ENCODE measurements at regions not wholly inside any gene's neighbourhood (a gene's known extent, or its start where the extent isn't known, plus 50 kb on each side); places are given as distances from the start of the nearest gene placed in this dataset.
A peak's percentile ranks its signal among the peaks of the same experiment; 100 is the strongest.

DNA sequence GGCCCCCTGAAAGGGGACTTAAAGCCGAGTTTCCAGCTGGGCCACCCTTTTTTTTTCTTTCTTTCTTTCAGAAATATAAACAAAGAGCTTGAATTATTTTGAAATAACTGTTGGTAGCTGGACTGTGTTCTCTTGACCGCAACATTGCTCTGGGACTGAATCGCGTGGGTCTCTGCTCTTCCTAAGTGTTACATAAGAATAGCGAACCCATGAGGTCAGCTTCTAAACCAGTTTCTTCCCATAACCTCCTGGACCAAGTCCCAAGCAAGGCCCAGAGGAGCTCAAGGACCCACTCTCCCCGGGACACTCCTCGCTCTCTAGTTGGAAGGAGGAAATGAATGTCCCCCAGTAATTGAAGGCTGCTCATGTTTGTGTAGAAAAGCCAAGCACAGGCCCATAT, 91.1 kb downstream of the CXCL12 start:
- intact Hi-C loops (cut with DNase I), result no loop called here
- ATAC-seq, result peak; percentile 95
- peak; percentile 71 for DNase-seq
- Histone ChIP-seq H3K27ac (peak overlapping the region; percentile 90), H3K36me3 (no peaks in the 10 kb centered on the region), H3K9me3 (no peaks in the 10 kb centered on the region), H3K4me1 (peaks cover 14% of the 10 kb centered on the region), H3K27me3 (peaks cover 5% of the 10 kb centered on the region), H3K4me3 (peak overlapping the region; percentile 24)
- TF ChIP-seq, protein P1, sequence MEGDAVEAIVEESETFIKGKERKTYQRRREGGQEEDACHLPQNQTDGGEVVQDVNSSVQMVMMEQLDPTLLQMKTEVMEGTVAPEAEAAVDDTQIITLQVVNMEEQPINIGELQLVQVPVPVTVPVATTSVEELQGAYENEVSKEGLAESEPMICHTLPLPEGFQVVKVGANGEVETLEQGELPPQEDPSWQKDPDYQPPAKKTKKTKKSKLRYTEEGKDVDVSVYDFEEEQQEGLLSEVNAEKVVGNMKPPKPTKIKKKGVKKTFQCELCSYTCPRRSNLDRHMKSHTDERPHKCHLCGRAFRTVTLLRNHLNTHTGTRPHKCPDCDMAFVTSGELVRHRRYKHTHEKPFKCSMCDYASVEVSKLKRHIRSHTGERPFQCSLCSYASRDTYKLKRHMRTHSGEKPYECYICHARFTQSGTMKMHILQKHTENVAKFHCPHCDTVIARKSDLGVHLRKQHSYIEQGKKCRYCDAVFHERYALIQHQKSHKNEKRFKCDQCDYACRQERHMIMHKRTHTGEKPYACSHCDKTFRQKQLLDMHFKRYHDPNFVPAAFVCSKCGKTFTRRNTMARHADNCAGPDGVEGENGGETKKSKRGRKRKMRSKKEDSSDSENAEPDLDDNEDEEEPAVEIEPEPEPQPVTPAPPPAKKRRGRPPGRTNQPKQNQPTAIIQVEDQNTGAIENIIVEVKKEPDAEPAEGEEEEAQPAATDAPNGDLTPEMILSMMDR (IDR thresholded peaks at IDR 0.05), result no peak

DNA sequence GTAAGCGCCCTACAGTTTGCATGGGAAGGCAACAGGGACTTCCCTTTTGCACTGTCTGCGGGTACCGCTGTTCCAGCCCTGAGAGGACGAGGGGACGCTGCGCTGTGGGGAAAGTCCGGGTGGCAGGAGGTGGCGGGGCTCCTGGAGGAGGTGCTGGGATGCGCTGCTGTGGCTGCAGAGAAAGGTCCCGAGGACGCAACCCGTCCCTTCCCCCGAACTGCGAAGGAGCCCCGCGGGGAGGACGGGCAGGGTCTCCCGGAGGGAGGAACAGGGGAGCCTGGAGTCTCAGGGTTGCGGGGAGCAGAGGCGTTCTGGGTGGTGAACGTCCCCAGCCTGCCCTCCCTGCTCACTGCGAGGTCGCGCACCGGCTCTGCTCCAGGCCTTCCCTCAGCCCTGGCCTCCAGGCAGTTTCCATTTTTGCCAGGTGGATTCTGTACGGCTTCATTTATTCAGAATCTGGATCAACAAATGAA, 91.6 kb downstream of the CXCL12 start:
- peak overlapping the region; percentile 90 for H3K27ac ChIP-seq
- intact Hi-C loops (cut with DNase I), result no loop called here
- no peak for DNase-seq
- peaks cover 5% of the 10 kb centered on the region for H3K27me3 ChIP-seq
- H3K36me3 ChIP-seq, result no peaks in the 10 kb centered on the region
- TF ChIP-seq, protein P1 (IDR thresholded peaks at IDR 0.05), result no peak
- H3K9me3 ChIP-seq, result no peaks in the 10 kb centered on the region
- peak; percentile 50 for ATAC-seq
- peak overlapping the region; percentile 24 for H3K4me3 ChIP-seq
- peaks cover 14% of the 10 kb centered on the region for H3K4me1 ChIP-seq

DNA sequence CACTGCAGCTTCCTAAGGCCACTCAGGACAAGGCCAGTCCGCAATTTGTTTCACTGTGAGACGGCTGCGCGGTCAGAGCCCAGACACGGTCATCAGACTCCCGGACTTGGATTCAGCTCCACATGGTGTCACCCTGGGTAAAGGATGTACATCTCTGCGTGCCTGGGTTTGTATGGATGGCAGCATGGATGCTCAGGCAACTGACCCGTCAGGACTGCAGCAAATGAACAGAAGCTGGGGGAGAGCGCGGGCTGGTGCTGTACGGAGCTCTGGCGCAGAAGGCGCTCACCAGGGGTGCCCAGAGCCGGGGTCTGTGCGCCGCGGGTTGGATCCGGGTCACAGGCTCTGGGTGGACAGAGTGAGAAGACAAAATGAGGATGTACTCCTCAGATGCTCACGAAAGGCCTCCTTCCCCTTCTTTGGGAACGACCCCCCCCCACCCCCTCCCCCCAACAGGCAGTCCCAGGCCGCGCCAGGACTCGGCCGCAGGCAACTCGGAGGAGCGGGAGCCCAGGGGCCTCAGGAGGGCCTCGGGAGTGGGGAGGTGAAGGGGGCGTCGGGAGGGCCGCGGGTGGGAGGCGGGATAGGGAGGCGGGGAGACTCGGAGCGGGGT, 92.4 kb downstream of the CXCL12 start:
- TF ChIP-seq, protein P1 (IDR thresholded peaks at IDR 0.05), result no peak
- no peak for DNase-seq
- H3K27me3 ChIP-seq, result peaks cover 5% of the 10 kb centered on the region
- H3K36me3 ChIP-seq, result no peaks in the 10 kb centered on the region
- H3K4me3 ChIP-seq, result no peak overlapping the region
- ATAC-seq, result no peak
- H3K9me3 ChIP-seq, result no peaks in the 10 kb centered on the region
- H3K27ac ChIP-seq, result no peak overlapping the region
- H3K4me1 ChIP-seq, result peaks cover 14% of the 10 kb centered on the region
- intact Hi-C loops (cut with DNase I), result no loop called here

DNA sequence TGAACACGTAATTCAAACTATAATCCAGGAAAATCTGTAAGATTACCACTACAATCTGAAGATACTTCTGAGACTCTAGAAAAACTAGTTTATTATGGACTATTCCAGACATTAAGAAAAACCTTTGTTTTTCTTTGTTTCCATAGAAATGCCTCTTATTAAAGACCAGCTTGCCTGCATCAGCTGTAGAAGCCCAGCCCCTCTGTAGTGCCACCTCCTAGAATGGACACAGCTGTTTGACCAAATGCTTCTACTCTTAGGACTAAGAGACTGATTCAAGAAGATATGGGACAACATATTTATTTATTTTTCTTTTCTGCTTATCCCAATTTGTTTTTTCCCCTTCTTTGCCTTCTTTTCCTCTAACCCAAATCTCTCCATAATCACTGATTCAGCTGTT, 93.8 kb downstream of the CXCL12 start:
- TF ChIP-seq, protein P1 (IDR thresholded peaks at IDR 0.05), result no peak
- H3K27ac ChIP-seq, result no peak overlapping the region
- DNase-seq, result no peak

DNA sequence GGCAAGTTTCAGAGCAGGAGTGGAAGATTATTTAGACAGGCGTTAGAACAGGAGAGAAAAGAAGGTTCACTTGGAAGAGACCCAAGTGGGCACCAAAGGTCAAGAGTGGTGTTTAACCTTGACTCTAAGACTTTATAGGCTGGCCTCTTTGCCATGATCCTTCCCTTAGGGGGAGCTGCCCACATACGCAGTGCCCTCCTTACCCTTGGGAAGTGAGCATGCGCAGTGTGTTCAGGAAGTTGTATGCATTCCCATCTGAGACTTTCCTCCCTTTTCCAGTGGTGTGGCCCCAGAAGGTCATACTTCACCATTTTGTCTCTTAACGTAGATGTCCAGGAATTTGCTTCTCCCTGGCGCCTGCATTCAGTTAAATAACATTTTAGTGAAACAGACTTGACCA, 95.8 kb downstream of the CXCL12 start:
- Histone ChIP-seq H3K4me3 (no peak overlapping the region), H3K36me3 (no peaks in the 10 kb centered on the region), H3K27me3 (peaks cover 5% of the 10 kb centered on the region), H3K27ac (no peak overlapping the region), H3K4me1 (peaks cover 7% of the 10 kb centered on the region), H3K9me3 (no peaks in the 10 kb centered on the region)
- ATAC-seq (no peak), DNase-seq (no peak)
- TF ChIP-seq, protein P1 (IDR thresholded peaks at IDR 0.05), result no peak
- intact Hi-C loops (cut with DNase I), result no loop called here

More for the DNA sequence above, 93.8 kb downstream of the CXCL12 start:
- ATAC-seq, result no peak
- no peak overlapping the region for H3K4me3 ChIP-seq
- H3K27me3 ChIP-seq, result peaks cover 5% of the 10 kb centered on the region
- no peaks in the 10 kb centered on the region for H3K9me3 ChIP-seq
- intact Hi-C loops (cut with DNase I), result no loop called here
- H3K36me3 ChIP-seq, result no peaks in the 10 kb centered on the region
- peaks cover 14% of the 10 kb centered on the region for H3K4me1 ChIP-seq

DNA sequence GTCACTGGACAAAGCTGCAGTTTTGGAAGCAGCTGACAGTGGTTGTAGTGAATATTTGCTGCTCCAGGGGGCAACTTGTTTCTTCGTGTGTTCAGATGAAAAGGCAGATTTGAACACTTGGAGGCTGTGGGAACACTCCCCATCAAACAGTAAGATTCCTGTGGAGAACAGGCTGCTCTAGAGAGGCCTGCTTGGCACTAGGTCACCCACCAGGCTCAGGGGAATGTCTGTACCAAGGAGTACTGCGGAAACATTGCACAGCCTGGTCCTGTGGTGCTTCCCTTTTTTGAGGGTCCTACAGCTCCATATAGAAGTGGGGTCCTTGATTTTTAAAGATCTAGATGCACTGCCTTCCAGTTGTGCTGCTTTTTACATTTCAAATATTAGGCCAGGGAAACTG, 97.5 kb downstream of the CXCL12 start:
- Histone ChIP-seq H3K27ac (no peak overlapping the region), H3K4me3 (no peak overlapping the region), H3K36me3 (no peaks in the 10 kb centered on the region), H3K4me1 (no peaks in the 10 kb centered on the region), H3K9me3 (no peaks in the 10 kb centered on the region), H3K27me3 (no peaks in the 10 kb centered on the region)
- ATAC-seq (no peak), DNase-seq (no peak)
- intact Hi-C loops (cut with DNase I), result no loop called here
- TF ChIP-seq, protein P1 (IDR thresholded peaks at IDR 0.05), result no peak
